ENCODE measurements at regions not wholly inside any gene's neighbourhood (a gene's known extent, or its start where the extent isn't known, plus 50 kb on each side); places are given as distances from the start of the nearest gene placed in this dataset.
A peak's percentile ranks its signal among the peaks of the same experiment; 100 is the strongest.

DNA sequence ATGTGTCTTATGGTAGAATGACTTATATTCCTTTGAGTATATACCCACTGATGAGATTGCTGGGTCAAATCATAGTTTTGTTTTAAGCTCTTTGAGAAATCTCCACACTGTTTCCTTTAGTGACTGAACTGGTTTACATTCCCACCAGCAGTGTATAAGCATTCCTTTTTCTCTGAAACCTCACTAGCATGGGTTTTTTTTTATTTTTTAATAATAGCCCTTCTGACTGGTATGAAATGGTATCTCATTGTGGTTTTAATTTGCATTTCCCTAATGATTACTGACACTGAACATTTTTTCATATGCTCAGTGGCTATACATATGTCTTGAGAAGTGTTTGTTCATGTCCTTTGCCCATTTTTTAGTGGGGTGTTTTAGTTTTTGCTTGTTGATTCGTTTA, 494.3 kb downstream of the SQOR start:
- Histone ChIP-seq H2AK9ac (replicated peaks; ENCODE audit: low read depth, low read length, poor library complexity) (no peak overlapping the region), H3K56ac (ENCODE audit: extremely low read depth, insufficient read depth, low read length) (no peak overlapping the region), H3K14ac (replicated peaks; ENCODE audit: low read depth, low read length) (no peak overlapping the region), H2BK20ac (ENCODE audit: low read depth, low read length) (no peak overlapping the region; the same call in 1 of the 2 replicates), H3K9ac (ENCODE audit: low read depth, low read length) (no peak overlapping the region), H3K4me3 (ENCODE audit: insufficient read depth, low read depth, low read length) (no peak overlapping the region), H4K91ac (ENCODE audit: insufficient read depth, low read depth, low read length) (no peak overlapping the region), H2BK120ac (ENCODE audit: low read depth, low read length) (no peak overlapping the region), H3K27me3 (ENCODE audit: control insufficient read depth, insufficient read depth, low read length) (no peaks in the 10 kb centered on the region), H4K8ac (ENCODE audit: low read depth in 2 of 2, low read length in 2 of 2) (peak overlapping the region in 1 of 2 experiments; percentile 34; a peak in 1 of 4 replicates), H3K36me3 (ENCODE audit: control insufficient read depth, insufficient read depth, low read length) (no peaks in the 10 kb centered on the region), H3K4me1 (ENCODE audit: control insufficient read depth, insufficient read depth, low read length) (no peaks in the 10 kb centered on the region), H2BK5ac (ENCODE audit: low read depth, low read length, poor library complexity, severe bottlenecking) (peak overlapping the region; percentile 84), H4K20me1 (ENCODE audit: insufficient read depth, low read length) (no peaks in the 10 kb centered on the region), H3K9me1 (ENCODE audit: insufficient read depth, low read length) (no peaks in the 10 kb centered on the region), H3K4me2 (ENCODE audit: low read depth, low read length) (no peak overlapping the region), H3K27ac (ENCODE audit: insufficient read depth, low read length) (no peak overlapping the region), H3K23ac (ENCODE audit: low read depth, low read length) (no peak overlapping the region), H4K5ac (ENCODE audit: low read depth, low read length) (no peak overlapping the region), H2AK5ac (ENCODE audit: low read depth, low read length) (no peak overlapping the region), H2BK15ac (ENCODE audit: low read depth, low read length) (no peak overlapping the region), H3K4ac (ENCODE audit: low read depth, low read length) (no peak overlapping the region), H3K9me3 (ENCODE audit: control insufficient read depth, insufficient read depth, low read length) (peaks cover 7% of the 10 kb centered on the region; the same call in 1 of the 2 replicates), H2AFZ (replicated peaks; ENCODE audit: low read length, poor library complexity) (no peak overlapping the region), H3K79me1 (ENCODE audit: low read depth in 1 of 2, low read length in 2 of 2) (no peaks in the 10 kb centered on the region), H3K18ac (ENCODE audit: low read depth, low read length) (no peak overlapping the region)
- WGBS, 2 experiments (ENCODE audit: extremely low coverage in 2 of 2, insufficient read length in 1 of 2), result no CpG with 5 or more reads among the region's 1 CpG
- in situ Hi-C loops (cut with MboI; ENCODE audit: low sequenced_read_pairs), result no loop called here
- CTCF ChIA-PET, result interaction anchor here (0.6 kb wide), 2 partner anchors 24 to 117 kb away, joined by 3 read pairs; no protein-coding TSS in a partner anchor
- DNase-seq, result peak; percentile 50
- intact Hi-C loops (cut with micrococcal nuclease), result no loop called here
- POLR2A ChIA-PET (ENCODE audit: unreplicated experiment), result no interaction called here
- dilution Hi-C loops (cut with HindIII; ENCODE audit: low sequenced_read_pairs, unreplicated experiment), result no loop called here
- no TSS peak for BruUV-seq (replicated peaks)
- peak; percentile 58 for ATAC-seq (ENCODE audit: low read depth)
- no peak for TF ChIP-seq BHLHE40 (IDR thresholded peaks at IDR 0.05; ENCODE audit: low read depth, low read length)
- TF ChIP-seq RAD21 (IDR thresholded peaks at IDR 0.05; ENCODE audit: low read length), result no peak
- no peak for TF ChIP-seq RCOR1 (IDR thresholded peaks at IDR 0.05; ENCODE audit: insufficient replicate concordance, low read length)
- no peak for TF ChIP-seq MAFK (IDR thresholded peaks at IDR 0.05; ENCODE audit: low read depth, low read length)
- TF ChIP-seq POLR2A (IDR thresholded peaks at IDR 0.05; ENCODE audit: low read depth, low read length), result no peak
- TF ChIP-seq FOS (IDR thresholded peaks at IDR 0.05; ENCODE audit: low read depth, low read length), result no peak
- TF ChIP-seq, protein P1, sequence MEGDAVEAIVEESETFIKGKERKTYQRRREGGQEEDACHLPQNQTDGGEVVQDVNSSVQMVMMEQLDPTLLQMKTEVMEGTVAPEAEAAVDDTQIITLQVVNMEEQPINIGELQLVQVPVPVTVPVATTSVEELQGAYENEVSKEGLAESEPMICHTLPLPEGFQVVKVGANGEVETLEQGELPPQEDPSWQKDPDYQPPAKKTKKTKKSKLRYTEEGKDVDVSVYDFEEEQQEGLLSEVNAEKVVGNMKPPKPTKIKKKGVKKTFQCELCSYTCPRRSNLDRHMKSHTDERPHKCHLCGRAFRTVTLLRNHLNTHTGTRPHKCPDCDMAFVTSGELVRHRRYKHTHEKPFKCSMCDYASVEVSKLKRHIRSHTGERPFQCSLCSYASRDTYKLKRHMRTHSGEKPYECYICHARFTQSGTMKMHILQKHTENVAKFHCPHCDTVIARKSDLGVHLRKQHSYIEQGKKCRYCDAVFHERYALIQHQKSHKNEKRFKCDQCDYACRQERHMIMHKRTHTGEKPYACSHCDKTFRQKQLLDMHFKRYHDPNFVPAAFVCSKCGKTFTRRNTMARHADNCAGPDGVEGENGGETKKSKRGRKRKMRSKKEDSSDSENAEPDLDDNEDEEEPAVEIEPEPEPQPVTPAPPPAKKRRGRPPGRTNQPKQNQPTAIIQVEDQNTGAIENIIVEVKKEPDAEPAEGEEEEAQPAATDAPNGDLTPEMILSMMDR (conservative IDR thresholded peaks at IDR 0.05; ENCODE audit: low read depth, low read length), result no peak
- TF ChIP-seq SMC3 (IDR thresholded peaks at IDR 0.05; ENCODE audit: low read depth, low read length), result no peak
- TF ChIP-seq NFE2L2 (IDR thresholded peaks at IDR 0.05; ENCODE audit: low read depth, low read length), result no peak
- TF ChIP-seq MAZ (IDR thresholded peaks at IDR 0.05; ENCODE audit: borderline replicate concordance, low read depth, low read length), result no peak
- TF ChIP-seq, protein P2, sequence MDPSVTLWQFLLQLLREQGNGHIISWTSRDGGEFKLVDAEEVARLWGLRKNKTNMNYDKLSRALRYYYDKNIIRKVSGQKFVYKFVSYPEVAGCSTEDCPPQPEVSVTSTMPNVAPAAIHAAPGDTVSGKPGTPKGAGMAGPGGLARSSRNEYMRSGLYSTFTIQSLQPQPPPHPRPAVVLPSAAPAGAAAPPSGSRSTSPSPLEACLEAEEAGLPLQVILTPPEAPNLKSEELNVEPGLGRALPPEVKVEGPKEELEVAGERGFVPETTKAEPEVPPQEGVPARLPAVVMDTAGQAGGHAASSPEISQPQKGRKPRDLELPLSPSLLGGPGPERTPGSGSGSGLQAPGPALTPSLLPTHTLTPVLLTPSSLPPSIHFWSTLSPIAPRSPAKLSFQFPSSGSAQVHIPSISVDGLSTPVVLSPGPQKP (IDR thresholded peaks at IDR 0.05; ENCODE audit: borderline replicate concordance, low read depth, low read length), result no peak
- TF ChIP-seq MXI1 (IDR thresholded peaks at IDR 0.05; ENCODE audit: borderline replicate concordance, low read depth, low read length), result no peak
- no peak for TF ChIP-seq CHD1 (IDR thresholded peaks at IDR 0.05; ENCODE audit: low read depth, low read length)
- TF ChIP-seq, protein P3, sequence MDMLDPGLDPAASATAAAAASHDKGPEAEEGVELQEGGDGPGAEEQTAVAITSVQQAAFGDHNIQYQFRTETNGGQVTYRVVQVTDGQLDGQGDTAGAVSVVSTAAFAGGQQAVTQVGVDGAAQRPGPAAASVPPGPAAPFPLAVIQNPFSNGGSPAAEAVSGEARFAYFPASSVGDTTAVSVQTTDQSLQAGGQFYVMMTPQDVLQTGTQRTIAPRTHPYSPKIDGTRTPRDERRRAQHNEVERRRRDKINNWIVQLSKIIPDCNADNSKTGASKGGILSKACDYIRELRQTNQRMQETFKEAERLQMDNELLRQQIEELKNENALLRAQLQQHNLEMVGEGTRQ (IDR thresholded peaks at IDR 0.05; ENCODE audit: low read depth, low read length), result no peak

Measured in IMR-90 (cell line).